ENCODE measurements at regions not wholly inside any gene's neighbourhood (a gene's known extent, or its start where the extent isn't known, plus 50 kb on each side); places are given as distances from the start of the nearest gene placed in this dataset.

DNA sequence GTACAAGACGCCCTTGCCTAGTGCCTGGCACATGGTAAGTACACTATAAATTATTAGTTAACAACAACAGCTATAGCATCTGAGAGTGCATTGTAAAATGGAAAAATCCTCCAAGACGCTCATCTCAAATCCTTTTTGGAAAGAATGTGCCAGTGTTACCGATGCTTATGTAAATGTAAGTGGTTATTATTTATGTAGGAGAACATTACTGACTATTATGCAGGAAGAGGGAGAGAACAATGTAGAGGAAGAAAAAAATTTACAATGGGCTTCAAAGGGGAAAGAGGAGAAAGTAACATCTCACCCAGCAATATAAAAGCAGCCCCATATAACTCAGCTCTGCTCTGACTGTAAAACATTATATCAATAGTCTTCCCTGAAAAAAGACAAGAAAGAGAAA is 155.3 kb upstream of the LPP start:
- TF ChIP-seq, protein P1, sequence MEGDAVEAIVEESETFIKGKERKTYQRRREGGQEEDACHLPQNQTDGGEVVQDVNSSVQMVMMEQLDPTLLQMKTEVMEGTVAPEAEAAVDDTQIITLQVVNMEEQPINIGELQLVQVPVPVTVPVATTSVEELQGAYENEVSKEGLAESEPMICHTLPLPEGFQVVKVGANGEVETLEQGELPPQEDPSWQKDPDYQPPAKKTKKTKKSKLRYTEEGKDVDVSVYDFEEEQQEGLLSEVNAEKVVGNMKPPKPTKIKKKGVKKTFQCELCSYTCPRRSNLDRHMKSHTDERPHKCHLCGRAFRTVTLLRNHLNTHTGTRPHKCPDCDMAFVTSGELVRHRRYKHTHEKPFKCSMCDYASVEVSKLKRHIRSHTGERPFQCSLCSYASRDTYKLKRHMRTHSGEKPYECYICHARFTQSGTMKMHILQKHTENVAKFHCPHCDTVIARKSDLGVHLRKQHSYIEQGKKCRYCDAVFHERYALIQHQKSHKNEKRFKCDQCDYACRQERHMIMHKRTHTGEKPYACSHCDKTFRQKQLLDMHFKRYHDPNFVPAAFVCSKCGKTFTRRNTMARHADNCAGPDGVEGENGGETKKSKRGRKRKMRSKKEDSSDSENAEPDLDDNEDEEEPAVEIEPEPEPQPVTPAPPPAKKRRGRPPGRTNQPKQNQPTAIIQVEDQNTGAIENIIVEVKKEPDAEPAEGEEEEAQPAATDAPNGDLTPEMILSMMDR (IDR thresholded peaks at IDR 0.05 in 4 of 5, conservative IDR thresholded peaks at IDR 0.05 in 1 of 5) = no peak
- TF ChIP-seq POLR2A (IDR thresholded peaks at IDR 0.05) = no peak

Measured in gastrocnemius medialis (tissue), 4 donors.